Neural progenitor cell (in vitro differentiated cells): ENCODE measurements at regions not wholly inside any gene's neighbourhood (a gene's known extent, or its start where the extent isn't known, plus 50 kb on each side); places are given as distances from the start of the nearest gene placed in this dataset.

ENCODE experiments used
- DNase-seq: peaks from one replicate; pipeline ENCODE4 v3.0.0-alpha.2; 2016; ENCODE audit warnings: low spot score
- H2AFZ ChIP-seq: fragments of 200-600 bp; sonication (generic); replicated peaks from 2 replicates; pipeline ENCODE4 v1.6.1; 2016; ENCODE audit warnings: antibody characterized with exemption
- H3F3A ChIP-seq: fragments of 200-600 bp; sonication (generic); 2 replicates; pipeline ENCODE4 v1.6.1; 2016; ENCODE audit warnings: antibody characterized with exemption, low read depth
- H3K27ac ChIP-seq: fragments of 200-600 bp; sonication (generic); 2 replicates; pipeline ENCODE4 v1.5.1; 2016; ENCODE audit warnings: mild to moderate bottlenecking
- H3K27me3 ChIP-seq: fragments of 200-600 bp; sonication (generic); 2 replicates; pipeline ENCODE4 v1.6.1; 2016; ENCODE audit warnings: mild to moderate bottlenecking, moderate library complexity
- H3K36me3 ChIP-seq: fragments of 200-600 bp; sonication (generic); 2 replicates; pipeline ENCODE4 v1.5.1; 2016
- H3K4me1 ChIP-seq: fragments of 200-600 bp; sonication (generic); 2 replicates; pipeline ENCODE4 v1.6.1; 2016; ENCODE audit warnings: mixed run types
- H3K4me2 ChIP-seq: fragments of 200-600 bp; sonication (generic); 2 replicates; pipeline ENCODE4 v1.6.1; 2016
- H3K4me3 ChIP-seq: fragments of 200-600 bp; sonication (generic); 2 replicates; pipeline ENCODE4 v1.5.1; 2016
- H3K79me2 ChIP-seq: fragments of 200-600 bp; sonication (generic); 2 replicates; pipeline ENCODE4 v1.6.1; 2016; ENCODE audit warnings: low read depth
- H3K9ac ChIP-seq: fragments of 200-600 bp; sonication (generic); 2 replicates; pipeline ENCODE4 v1.6.1; 2016
- H3K9me3 ChIP-seq: fragments of 200-600 bp; sonication (generic); 2 replicates; pipeline ENCODE4 v1.5.1; 2016; ENCODE audit warnings: low read depth
- H4K20me1 ChIP-seq: fragments of 200-600 bp; sonication (generic); 2 replicates; pipeline ENCODE4 v1.6.1; 2016; ENCODE audit warnings: low read depth
- H3K27ac Mint-ChIP-seq: 3 replicates; pipeline ENCODE4 v1.8.0; 2021; ENCODE audit warnings: mixed read lengths
- H3K27me3 Mint-ChIP-seq: 2 replicates; pipeline ENCODE4 v1.8.0; 2022; ENCODE audit warnings: low read depth, mild to moderate bottlenecking, inconsistent platforms, moderate library complexity, mixed read lengths; ENCODE audit not compliant: insufficient read depth
- H3K36me3 Mint-ChIP-seq: 3 replicates; pipeline ENCODE4 v1.8.0; 2021; ENCODE audit warnings: mixed read lengths
- H3K4me1 Mint-ChIP-seq: 3 replicates; pipeline ENCODE4 v1.8.0; 2021; ENCODE audit warnings: mixed read lengths
- H3K4me3 Mint-ChIP-seq: 3 replicates; pipeline ENCODE4 v1.8.0; 2021; ENCODE audit warnings: mild to moderate bottlenecking, moderate library complexity, mixed read lengths
- H3K9me3 Mint-ChIP-seq: 3 replicates; pipeline ENCODE4 v1.8.0; 2020; ENCODE audit warnings: mixed read lengths
- CTCF ChIP-seq: fragments of 200-600 bp; sonication (generic); IDR thresholded peaks from 2 replicates; pipeline ENCODE4 v1.5.1; 2017; ENCODE audit warnings: antibody characterized with exemption, mild to moderate bottlenecking
- EZH2 ChIP-seq: fragments of 200-600 bp; sonication (generic); IDR thresholded peaks from 2 replicates; pipeline ENCODE4 v1.6.1; 2017; ENCODE audit warnings: antibody characterized with exemption, mild to moderate bottlenecking, moderate library complexity
- EZH2phosphoT487 ChIP-seq: fragments of 200-600 bp; sonication (generic); IDR thresholded peaks from 2 replicates; pipeline ENCODE4 v1.6.1; 2017; ENCODE audit warnings: antibody characterized with exemption

GRCh38 chr2:83689402-83689801 is 769.7 kb downstream of the SUCLG1 start:
- H3K4me3 Mint-ChIP-seq: no peak overlapping the region
- Histone ChIP-seq H3F3A (no peaks in the 10 kb centered on the region), H3K9ac (no peak overlapping the region), H3K9me3 (no peaks in the 10 kb centered on the region), H3K79me2 (no peaks in the 10 kb centered on the region), H3K27me3 (no peaks in the 10 kb centered on the region), H2AFZ (no peak overlapping the region), H3K27ac (no peak overlapping the region), H3K4me3 (no peak overlapping the region), H3K36me3 (no peaks in the 10 kb centered on the region), H4K20me1 (no peaks in the 10 kb centered on the region), H3K4me1 (no peaks in the 10 kb centered on the region), H3K4me2 (no peak overlapping the region)
- no peak for DNase-seq
- no peaks in the 10 kb centered on the region for H3K4me1 Mint-ChIP-seq
- H3K27ac Mint-ChIP-seq: no peak overlapping the region
- H3K9me3 Mint-ChIP-seq: peaks cover 2% of the 10 kb centered on the region
- no peak for TF ChIP-seq EZH2phosphoT487
- no peaks in the 10 kb centered on the region for H3K36me3 Mint-ChIP-seq
- no peaks in the 10 kb centered on the region for H3K27me3 Mint-ChIP-seq

GRCh38 chr2:83686863-83687262 is 772.2 kb downstream of the SUCLG1 start:
- H3K9me3 ChIP-seq: no peaks in the 10 kb centered on the region
- H3K4me3 Mint-ChIP-seq: no peak overlapping the region
- no peaks in the 10 kb centered on the region for H3F3A ChIP-seq
- no peaks in the 10 kb centered on the region for H3K4me1 ChIP-seq
- no peaks in the 10 kb centered on the region for H3K9me3 Mint-ChIP-seq
- no peak overlapping the region for H3K27ac Mint-ChIP-seq
- no peaks in the 10 kb centered on the region for H3K4me1 Mint-ChIP-seq
- no peak overlapping the region for H3K9ac ChIP-seq
- no peaks in the 10 kb centered on the region for H3K79me2 ChIP-seq
- H3K36me3 ChIP-seq: no peaks in the 10 kb centered on the region
- no peaks in the 10 kb centered on the region for H3K27me3 Mint-ChIP-seq
- H3K36me3 Mint-ChIP-seq: no peaks in the 10 kb centered on the region
- H3K4me2 ChIP-seq: no peak overlapping the region
- H4K20me1 ChIP-seq: no peaks in the 10 kb centered on the region
- H3K27me3 ChIP-seq: no peaks in the 10 kb centered on the region
- no peak overlapping the region for H3K27ac ChIP-seq
- H2AFZ ChIP-seq: no peak overlapping the region
- no peak overlapping the region for H3K4me3 ChIP-seq
- no peak for TF ChIP-seq EZH2
- TF ChIP-seq CTCF: no peak
- TF ChIP-seq EZH2phosphoT487: no peak
- DNase-seq: no peak

GRCh38 chr2:83674050-83674449 is 785.0 kb downstream of the SUCLG1 start:
- Mint-ChIP-seq H3K27ac (no peak overlapping the region), H3K27me3 (no peaks in the 10 kb centered on the region), H3K4me1 (no peaks in the 10 kb centered on the region), H3K9me3 (no peaks in the 10 kb centered on the region), H3K36me3 (no peaks in the 10 kb centered on the region), H3K4me3 (no peak overlapping the region)
- Histone ChIP-seq H3F3A (no peaks in the 10 kb centered on the region), H3K27ac (no peak overlapping the region), H3K27me3 (no peaks in the 10 kb centered on the region), H3K36me3 (no peaks in the 10 kb centered on the region), H3K9ac (no peak overlapping the region), H3K79me2 (no peaks in the 10 kb centered on the region), H3K4me3 (no peak overlapping the region), H4K20me1 (no peaks in the 10 kb centered on the region), H3K9me3 (no peaks in the 10 kb centered on the region), H3K4me1 (no peaks in the 10 kb centered on the region), H3K4me2 (no peak overlapping the region), H2AFZ (no peak overlapping the region)
- TF ChIP-seq CTCF: no peak
- TF ChIP-seq EZH2: no peak
- TF ChIP-seq EZH2phosphoT487: no peak
- no peak for DNase-seq

- H3K9ac ChIP-seq: no peak overlapping the region
- Mint-ChIP-seq H3K27me3 (no peaks in the 10 kb centered on the region), H3K9me3 (no peaks in the 10 kb centered on the region), H3K4me3 (no peak overlapping the region), H3K36me3 (no peaks in the 10 kb centered on the region), H3K27ac (no peak overlapping the region), H3K4me1 (no peaks in the 10 kb centered on the region)
- no peaks in the 10 kb centered on the region for H3K4me1 ChIP-seq
- no peaks in the 10 kb centered on the region for H4K20me1 ChIP-seq
- H3K4me2 ChIP-seq: no peak overlapping the region
- no peak overlapping the region for H3K4me3 ChIP-seq
- DNase-seq: no peak
- H3K27ac ChIP-seq: no peak overlapping the region
- no peak overlapping the region for H2AFZ ChIP-seq
- no peaks in the 10 kb centered on the region for H3K27me3 ChIP-seq
- H3F3A ChIP-seq: no peaks in the 10 kb centered on the region
- no peaks in the 10 kb centered on the region for H3K9me3 ChIP-seq
- no peaks in the 10 kb centered on the region for H3K36me3 ChIP-seq
- no peaks in the 10 kb centered on the region for H3K79me2 ChIP-seq
- TF ChIP-seq CTCF: no peak
- no peak for TF ChIP-seq EZH2
- no peak for TF ChIP-seq EZH2phosphoT487
These were observed 793.2 kb downstream of the SUCLG1 start for GRCh38 chr2:83665894-83666293.
